ENCODE measurements at regions not wholly inside any gene's neighbourhood (a gene's known extent, or its start where the extent isn't known, plus 50 kb on each side); places are given as distances from the start of the nearest gene placed in this dataset.

GRCh38 chr11:97740801-97741151 is 1280.0 kb upstream of the CNTN5 start:
- ATAC-seq (no peak), DNase-seq (no peak)
- no peak for TF ChIP-seq CTCF (IDR thresholded peaks at IDR 0.05)
- Histone ChIP-seq H3K36me3 (no peaks in the 10 kb centered on the region), H3K4me1 (no peaks in the 10 kb centered on the region), H3K4me3 (no peak overlapping the region), H3K27ac (no peak overlapping the region), H3K9me3 (peaks cover 6% of the 10 kb centered on the region), H3K27me3 (ENCODE audit: low read depth) (no peaks in the 10 kb centered on the region)
- intact Hi-C loops (cut with DNase I): no loop called here

DNA sequence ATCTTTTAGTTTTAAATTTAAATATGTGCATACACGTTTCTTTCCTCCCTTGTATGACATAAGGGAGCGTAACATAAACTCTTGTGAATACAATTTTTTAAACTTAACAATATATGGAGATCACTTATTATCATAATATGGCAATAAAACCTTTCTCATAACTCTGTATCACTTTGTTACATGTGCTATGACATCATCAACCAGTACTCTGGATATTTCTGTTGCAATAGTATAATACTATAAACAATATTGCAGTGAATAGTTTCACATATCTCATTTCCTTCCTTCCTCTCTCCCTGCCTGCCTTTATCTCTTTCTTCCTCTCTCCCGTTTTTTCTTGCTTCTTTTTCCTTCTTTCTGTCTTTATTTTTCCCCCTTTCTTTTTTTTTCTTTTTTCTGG is 1278.0 kb upstream of the CNTN5 start:
- TF ChIP-seq CTCF (IDR thresholded peaks at IDR 0.05): no peak
- Histone ChIP-seq H3K4me1 (no peaks in the 10 kb centered on the region), H3K9me3 (no peaks in the 10 kb centered on the region), H3K27me3 (ENCODE audit: low read depth) (no peaks in the 10 kb centered on the region), H3K36me3 (no peaks in the 10 kb centered on the region), H3K4me3 (no peak overlapping the region), H3K27ac (no peak overlapping the region)
- DNase-seq (no peak), ATAC-seq (no peak)
- intact Hi-C loops (cut with DNase I): no loop called here

GRCh38 chr11:97743205-97743742 is 1277.5 kb upstream of the CNTN5 start:
- intact Hi-C loops (cut with DNase I): no loop called here
- Histone ChIP-seq H3K27ac (no peak overlapping the region), H3K4me1 (no peaks in the 10 kb centered on the region), H3K36me3 (no peaks in the 10 kb centered on the region), H3K27me3 (ENCODE audit: low read depth) (no peaks in the 10 kb centered on the region), H3K9me3 (no peaks in the 10 kb centered on the region), H3K4me3 (no peak overlapping the region)
- no peak for ATAC-seq
- no peak for DNase-seq
- TF ChIP-seq CTCF (IDR thresholded peaks at IDR 0.05): no peak

GRCh38 chr11:97745515-97746050 is 1275.2 kb upstream of the CNTN5 start:
- no peaks in the 10 kb centered on the region for H3K27me3 ChIP-seq (ENCODE audit: low read depth)
- DNase-seq: no peak
- ATAC-seq: no peak
- no peaks in the 10 kb centered on the region for H3K4me1 ChIP-seq
- H3K9me3 ChIP-seq: no peaks in the 10 kb centered on the region
- TF ChIP-seq CTCF (IDR thresholded peaks at IDR 0.05): no peak
- no peak overlapping the region for H3K4me3 ChIP-seq
- H3K27ac ChIP-seq: no peak overlapping the region
- no peaks in the 10 kb centered on the region for H3K36me3 ChIP-seq
- intact Hi-C loops (cut with DNase I): no loop called here

GRCh38 chr11:97746818-97747217 is 1273.9 kb upstream of the CNTN5 start:
- DNase-seq: no peak

More at GRCh38 chr11:97746818-97747217, 1273.9 kb upstream of the CNTN5 start:
- ATAC-seq: no peak
- no peaks in the 10 kb centered on the region for H3K36me3 ChIP-seq
- no peaks in the 10 kb centered on the region for H3K4me1 ChIP-seq
- H3K4me3 ChIP-seq: no peak overlapping the region
- H3K9me3 ChIP-seq: no peaks in the 10 kb centered on the region
- intact Hi-C loops (cut with DNase I): no loop called here
- H3K27me3 ChIP-seq (ENCODE audit: low read depth): no peaks in the 10 kb centered on the region
- no peak for TF ChIP-seq CTCF (IDR thresholded peaks at IDR 0.05)
- no peak overlapping the region for H3K27ac ChIP-seq
